ENCODE measurements at regions not wholly inside any gene's neighbourhood (a gene's known extent, or its start where the extent isn't known, plus 50 kb on each side); places are given as distances from the start of the nearest gene placed in this dataset.

DNA sequence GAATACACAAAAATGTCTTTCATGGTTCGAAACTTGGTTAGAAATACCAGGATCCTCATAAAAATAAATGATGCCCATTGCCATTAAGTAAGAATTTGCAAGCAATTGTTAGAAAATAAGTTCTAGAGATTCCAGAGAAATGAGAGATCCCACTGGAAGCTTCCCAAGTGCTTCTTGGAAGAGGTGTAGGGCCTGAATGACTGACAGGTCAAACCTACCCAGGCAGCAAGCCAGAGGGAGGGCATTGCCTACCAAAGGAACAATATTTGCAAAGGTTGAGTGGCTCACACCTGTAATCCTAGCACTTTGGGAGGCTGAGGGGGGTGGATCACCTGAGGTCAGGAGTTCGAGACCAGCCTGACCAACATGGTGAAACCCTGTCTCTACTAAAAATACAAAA, 777.0 kb upstream of the WWC1 start:
- H3K9me3 ChIP-seq (ENCODE audit: control insufficient read depth in 1 of 2, low read length in 2 of 2) = no peaks in the 10 kb centered on the region

DNA sequence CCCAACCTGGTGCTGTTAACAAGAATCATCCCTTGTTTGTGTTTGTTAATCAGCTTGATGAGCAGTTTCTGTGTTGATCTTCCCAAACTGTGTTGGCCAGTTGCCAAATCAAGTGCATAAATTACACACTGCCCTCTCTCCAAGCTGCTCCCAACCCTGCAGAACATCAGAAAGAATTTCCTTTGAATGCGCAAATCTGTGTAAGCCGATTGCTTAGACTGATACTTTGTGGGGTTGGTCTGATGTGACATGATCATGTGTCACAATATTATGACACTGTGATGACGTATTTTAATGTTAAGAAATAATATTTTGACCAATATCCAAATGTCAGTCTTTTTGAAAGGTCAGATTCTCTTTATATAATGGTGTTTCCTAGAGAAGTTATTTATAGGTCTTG, 766.4 kb upstream of the WWC1 start:
- no peak overlapping the region for H3K4me3 ChIP-seq (ENCODE audit: low read depth in 1 of 2, low read length in 2 of 2)
- no peaks in the 10 kb centered on the region for H3K36me3 ChIP-seq (ENCODE audit: control insufficient read depth in 1 of 2, insufficient read depth in 2 of 2, low read length in 2 of 2)
- no peaks in the 10 kb centered on the region for H3K9me3 ChIP-seq (ENCODE audit: control insufficient read depth in 1 of 2, low read length in 2 of 2)
- H3K27ac ChIP-seq (ENCODE audit: low read length) = no peak overlapping the region
- H3K27me3 ChIP-seq (ENCODE audit: low read depth, low read length) = no peaks in the 10 kb centered on the region
- H3K4me1 ChIP-seq (ENCODE audit: control insufficient read depth in 1 of 2, insufficient read depth in 2 of 2, low read length in 2 of 2) = no peaks in the 10 kb centered on the region

More for the DNA sequence above, 777.0 kb upstream of the WWC1 start:
- Histone ChIP-seq H3K27me3 (ENCODE audit: low read depth, low read length) (no peaks in the 10 kb centered on the region), H3K27ac (ENCODE audit: low read length) (no peak overlapping the region), H3K4me1 (ENCODE audit: control insufficient read depth in 1 of 2, insufficient read depth in 2 of 2, low read length in 2 of 2) (no peaks in the 10 kb centered on the region), H3K36me3 (ENCODE audit: control insufficient read depth in 1 of 2, insufficient read depth in 2 of 2, low read length in 2 of 2) (no peaks in the 10 kb centered on the region), H3K4me3 (ENCODE audit: low read depth in 1 of 2, low read length in 2 of 2) (no peak overlapping the region)

DNA sequence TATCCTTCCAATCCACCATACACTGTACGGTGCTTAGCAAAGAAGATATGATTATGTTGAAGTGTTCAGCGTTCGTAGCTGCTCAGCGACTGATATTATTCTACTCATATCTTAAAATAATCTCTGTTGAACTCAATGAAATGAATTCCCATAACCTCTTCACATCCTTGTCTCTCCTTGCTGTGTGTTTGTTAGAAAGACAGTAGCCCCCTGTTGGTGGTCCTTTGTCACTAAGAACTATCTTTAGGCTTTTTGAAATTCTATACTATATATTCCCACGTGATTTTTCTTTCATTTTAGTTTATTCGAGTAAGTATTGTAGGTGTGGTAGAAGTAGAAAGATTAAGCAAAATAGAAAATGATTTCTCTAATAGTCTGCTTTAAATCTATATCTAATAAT, 762.8 kb upstream of the WWC1 start:
- Histone ChIP-seq H3K27ac (ENCODE audit: low read length) (no peak overlapping the region), H3K4me1 (ENCODE audit: control insufficient read depth in 1 of 2, insufficient read depth in 2 of 2, low read length in 2 of 2) (no peaks in the 10 kb centered on the region), H3K27me3 (ENCODE audit: low read depth, low read length) (no peaks in the 10 kb centered on the region), H3K4me3 (ENCODE audit: low read depth in 1 of 2, low read length in 2 of 2) (no peak overlapping the region), H3K36me3 (ENCODE audit: control insufficient read depth in 1 of 2, insufficient read depth in 2 of 2, low read length in 2 of 2) (no peaks in the 10 kb centered on the region), H3K9me3 (ENCODE audit: control insufficient read depth in 1 of 2, low read length in 2 of 2) (no peaks in the 10 kb centered on the region)

DNA sequence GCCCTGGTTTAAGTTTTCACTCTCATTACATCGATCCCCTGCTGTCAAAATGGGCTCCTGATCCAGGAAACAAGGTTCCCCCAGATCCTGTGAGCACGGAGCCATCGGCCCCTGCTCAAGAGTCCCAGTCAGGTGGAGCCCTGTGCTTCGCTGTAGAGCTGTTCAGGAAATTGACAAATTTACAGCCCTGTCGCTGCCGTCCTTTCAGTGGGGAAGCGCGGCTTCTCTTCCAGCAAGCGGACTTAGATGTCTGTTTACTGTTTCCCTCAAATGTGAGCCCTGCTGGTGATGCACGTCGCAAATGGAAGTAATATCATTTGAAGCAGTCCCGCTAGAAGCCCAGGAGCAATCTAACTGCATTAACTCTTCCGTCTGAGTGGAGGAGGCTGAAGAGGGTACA, 760.9 kb upstream of the WWC1 start:
- H3K27ac ChIP-seq (ENCODE audit: low read length) = no peak overlapping the region

DNA sequence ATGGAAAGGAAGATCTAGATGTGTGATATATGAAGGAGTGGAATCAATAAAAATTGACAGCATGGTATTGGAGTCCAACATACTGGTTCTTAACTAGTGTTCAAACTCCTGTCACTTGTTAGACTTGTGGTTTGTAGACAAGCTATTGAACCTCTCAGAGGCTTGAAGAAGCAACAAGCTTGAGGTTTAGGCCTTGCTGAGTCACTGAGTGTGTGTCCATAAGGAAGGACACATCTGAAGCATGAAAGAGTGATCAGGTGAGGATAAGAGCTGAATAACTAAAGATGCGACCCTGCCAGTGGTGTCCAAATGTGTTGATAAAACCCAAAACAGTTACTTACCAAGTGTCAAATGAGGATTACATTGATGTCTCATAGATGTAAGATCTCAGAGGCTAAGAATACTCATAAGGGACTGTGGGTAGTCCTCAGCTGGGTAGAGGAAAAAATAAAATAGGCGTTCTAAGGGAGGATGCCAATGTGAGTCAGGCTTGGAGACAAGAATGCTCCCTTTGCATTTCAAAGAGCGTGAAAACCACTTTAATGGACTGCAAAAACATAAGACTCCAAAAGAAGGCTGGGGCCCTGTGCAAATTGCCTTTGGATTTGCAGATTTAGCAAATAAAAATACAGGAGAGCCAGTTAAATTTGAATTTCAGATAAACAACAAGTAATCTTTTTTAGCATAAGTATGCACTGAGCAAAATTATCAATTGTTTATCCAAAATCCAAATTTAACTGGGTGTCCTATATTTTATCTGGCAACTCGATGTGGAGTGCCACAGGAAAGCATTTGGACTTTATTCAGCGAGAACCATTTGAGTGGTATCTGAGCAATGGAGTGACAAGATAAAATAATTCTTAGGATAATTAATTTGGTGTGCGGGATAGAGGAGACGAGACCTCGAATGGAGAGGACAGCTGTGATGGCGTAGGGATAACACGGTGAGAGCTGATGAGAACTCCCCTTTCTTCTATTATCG, 757.3 kb upstream of the WWC1 start:
- Histone ChIP-seq H3K27ac (ENCODE audit: low read length) (no peak overlapping the region), H3K36me3 (ENCODE audit: control insufficient read depth in 1 of 2, insufficient read depth in 2 of 2, low read length in 2 of 2) (no peaks in the 10 kb centered on the region), H3K9me3 (ENCODE audit: control insufficient read depth in 1 of 2, low read length in 2 of 2) (no peaks in the 10 kb centered on the region), H3K4me3 (ENCODE audit: low read depth in 1 of 2, low read length in 2 of 2) (no peak overlapping the region), H3K27me3 (ENCODE audit: low read depth, low read length) (no peaks in the 10 kb centered on the region), H3K4me1 (ENCODE audit: control insufficient read depth in 1 of 2, insufficient read depth in 2 of 2, low read length in 2 of 2) (no peaks in the 10 kb centered on the region)

More for the DNA sequence above, 760.9 kb upstream of the WWC1 start:
- Histone ChIP-seq H3K4me3 (ENCODE audit: low read depth in 1 of 2, low read length in 2 of 2) (no peak overlapping the region), H3K27me3 (ENCODE audit: low read depth, low read length) (no peaks in the 10 kb centered on the region), H3K36me3 (ENCODE audit: control insufficient read depth in 1 of 2, insufficient read depth in 2 of 2, low read length in 2 of 2) (no peaks in the 10 kb centered on the region), H3K4me1 (ENCODE audit: control insufficient read depth in 1 of 2, insufficient read depth in 2 of 2, low read length in 2 of 2) (no peaks in the 10 kb centered on the region), H3K9me3 (ENCODE audit: control insufficient read depth in 1 of 2, low read length in 2 of 2) (no peaks in the 10 kb centered on the region)

DNA sequence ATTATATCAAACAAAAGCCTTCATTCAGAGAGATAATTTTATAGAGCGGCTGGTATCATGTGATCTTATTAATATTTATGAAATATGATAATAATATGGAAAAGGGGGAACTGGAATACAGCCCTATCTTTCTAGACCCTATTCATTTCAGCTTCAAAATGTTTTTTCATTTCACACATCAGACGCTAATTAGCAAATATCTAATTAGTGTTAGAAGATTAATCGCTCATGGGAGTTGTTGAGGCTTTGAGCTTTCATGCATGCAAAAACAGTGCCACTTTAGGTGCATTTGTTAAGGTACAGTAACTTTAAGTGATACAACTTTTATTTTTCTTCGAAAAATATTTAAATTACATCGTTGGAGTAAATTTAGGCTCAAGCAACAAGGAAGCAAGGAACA, 751.7 kb upstream of the WWC1 start:
- no peak overlapping the region for H3K4me3 ChIP-seq (ENCODE audit: low read depth in 1 of 2, low read length in 2 of 2)
- H3K36me3 ChIP-seq (ENCODE audit: control insufficient read depth in 1 of 2, insufficient read depth in 2 of 2, low read length in 2 of 2) = no peaks in the 10 kb centered on the region
- H3K27me3 ChIP-seq (ENCODE audit: low read depth, low read length) = no peaks in the 10 kb centered on the region
- no peaks in the 10 kb centered on the region for H3K9me3 ChIP-seq (ENCODE audit: control insufficient read depth in 1 of 2, low read length in 2 of 2)
- H3K4me1 ChIP-seq (ENCODE audit: control insufficient read depth in 1 of 2, insufficient read depth in 2 of 2, low read length in 2 of 2) = no peaks in the 10 kb centered on the region
- no peak overlapping the region for H3K27ac ChIP-seq (ENCODE audit: low read length)

DNA sequence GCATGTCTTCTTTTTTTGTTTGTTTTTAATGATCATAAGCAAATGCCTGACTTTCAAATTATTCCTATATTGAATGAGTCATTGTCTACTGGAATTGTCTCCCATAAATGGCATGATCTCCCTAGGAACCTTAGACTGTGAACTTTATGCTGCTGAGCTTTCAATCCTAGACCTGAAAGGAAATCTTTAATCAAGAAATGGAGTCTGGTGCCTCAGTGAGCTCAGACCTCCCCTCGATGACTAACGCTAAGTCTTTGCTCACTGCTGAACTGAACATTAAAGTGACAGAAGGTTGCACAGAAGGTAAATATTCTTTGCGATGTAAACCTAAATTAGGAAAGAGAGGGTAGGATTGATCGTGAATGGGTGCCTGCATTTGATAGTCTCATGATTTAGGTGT, 745.2 kb upstream of the WWC1 start:
- Histone ChIP-seq H3K27me3 (ENCODE audit: low read depth, low read length) (no peaks in the 10 kb centered on the region), H3K9me3 (ENCODE audit: control insufficient read depth in 1 of 2, low read length in 2 of 2) (no peaks in the 10 kb centered on the region), H3K4me3 (ENCODE audit: low read depth in 1 of 2, low read length in 2 of 2) (no peak overlapping the region), H3K36me3 (ENCODE audit: control insufficient read depth in 1 of 2, insufficient read depth in 2 of 2, low read length in 2 of 2) (no peaks in the 10 kb centered on the region), H3K4me1 (ENCODE audit: control insufficient read depth in 1 of 2, insufficient read depth in 2 of 2, low read length in 2 of 2) (no peaks in the 10 kb centered on the region), H3K27ac (ENCODE audit: low read length) (no peak overlapping the region)

DNA sequence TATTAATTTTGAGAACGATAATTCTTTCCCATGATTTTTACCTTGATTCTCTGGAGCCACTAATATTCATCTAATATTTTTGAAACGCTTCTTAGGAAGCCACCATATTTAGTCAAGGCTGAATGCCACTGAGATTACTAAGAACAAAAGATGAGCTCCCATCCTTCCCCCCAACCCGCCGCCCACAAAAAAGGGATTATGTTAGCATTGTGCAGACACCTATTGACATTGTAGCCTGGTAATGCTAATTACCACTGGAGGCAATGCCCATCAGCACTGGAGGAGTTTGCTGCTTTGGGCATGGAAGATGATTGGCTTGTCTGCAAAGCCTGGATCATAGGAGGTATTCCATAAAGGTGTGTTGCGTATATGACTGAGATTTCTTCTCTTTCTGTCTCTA, 739.1 kb upstream of the WWC1 start:
- Histone ChIP-seq H3K27ac (ENCODE audit: low read length) (no peak overlapping the region), H3K4me3 (ENCODE audit: low read depth in 1 of 2, low read length in 2 of 2) (no peak overlapping the region), H3K27me3 (ENCODE audit: low read depth, low read length) (no peaks in the 10 kb centered on the region), H3K9me3 (ENCODE audit: control insufficient read depth in 1 of 2, low read length in 2 of 2) (no peaks in the 10 kb centered on the region), H3K4me1 (ENCODE audit: control insufficient read depth in 1 of 2, insufficient read depth in 2 of 2, low read length in 2 of 2) (no peaks in the 10 kb centered on the region), H3K36me3 (ENCODE audit: control insufficient read depth in 1 of 2, insufficient read depth in 2 of 2, low read length in 2 of 2) (no peaks in the 10 kb centered on the region)

DNA sequence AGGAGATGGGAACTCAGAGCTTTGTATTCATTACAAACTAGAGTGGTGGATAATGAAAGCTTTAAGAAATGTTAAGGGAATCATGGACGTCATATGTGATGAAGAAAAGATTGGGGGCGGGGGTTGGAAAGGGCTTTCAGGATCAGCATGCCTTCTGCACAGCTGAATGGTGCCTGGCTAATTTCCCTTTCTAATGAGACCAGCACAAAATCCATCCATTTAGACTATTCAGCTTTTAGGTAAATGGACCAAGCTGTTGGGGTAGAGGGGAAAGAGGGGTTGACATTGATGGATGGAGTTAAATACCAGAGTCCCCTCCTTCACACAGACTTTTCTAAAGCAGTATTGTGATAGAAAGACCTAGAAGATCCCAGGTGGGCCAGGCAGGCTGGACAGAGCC, 737.9 kb upstream of the WWC1 start:
- no peaks in the 10 kb centered on the region for H3K36me3 ChIP-seq (ENCODE audit: control insufficient read depth in 1 of 2, insufficient read depth in 2 of 2, low read length in 2 of 2)
- H3K4me1 ChIP-seq (ENCODE audit: control insufficient read depth in 1 of 2, insufficient read depth in 2 of 2, low read length in 2 of 2) = no peaks in the 10 kb centered on the region

DNA sequence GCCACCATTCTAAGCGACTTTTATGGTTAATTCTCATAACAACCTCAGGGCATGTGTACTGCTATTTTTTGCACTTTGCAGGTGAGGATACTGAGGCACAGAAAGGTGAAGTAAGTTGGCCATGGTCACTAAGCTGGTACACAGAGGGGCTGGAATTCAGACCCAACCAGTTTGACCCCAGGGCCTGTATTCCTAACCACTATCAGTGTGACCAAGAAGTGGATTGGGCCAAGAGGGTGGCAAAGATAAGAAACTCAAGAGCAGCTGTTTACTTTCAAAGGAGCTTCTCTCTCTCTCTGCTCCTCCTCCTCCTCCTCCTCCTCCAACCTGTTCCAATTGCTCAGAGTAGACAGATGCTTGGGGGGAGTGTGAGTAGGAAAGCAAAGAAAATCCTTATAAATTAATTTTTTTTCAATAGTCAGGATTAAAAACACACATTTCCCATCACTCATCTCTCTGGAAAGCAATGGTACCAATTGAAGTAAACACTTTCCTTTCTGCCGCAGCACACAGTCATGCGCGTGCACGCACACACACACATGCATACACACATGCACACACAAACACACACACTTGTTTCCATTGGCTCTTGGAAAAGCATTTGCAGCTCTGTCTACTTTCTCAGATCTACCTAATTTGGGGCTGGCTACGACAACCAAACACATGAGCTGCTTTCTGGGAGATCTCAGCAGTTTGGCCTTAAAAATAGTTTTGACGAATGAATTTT, 736.7 kb upstream of the WWC1 start:
- H3K4me3 ChIP-seq (ENCODE audit: low read depth in 1 of 2, low read length in 2 of 2) = no peak overlapping the region
- no peaks in the 10 kb centered on the region for H3K27me3 ChIP-seq (ENCODE audit: low read depth, low read length)
- H3K9me3 ChIP-seq (ENCODE audit: control insufficient read depth in 1 of 2, low read length in 2 of 2) = no peaks in the 10 kb centered on the region
- no peak overlapping the region for H3K27ac ChIP-seq (ENCODE audit: low read length)
- H3K36me3 ChIP-seq (ENCODE audit: control insufficient read depth in 1 of 2, insufficient read depth in 2 of 2, low read length in 2 of 2) = no peaks in the 10 kb centered on the region
- no peaks in the 10 kb centered on the region for H3K4me1 ChIP-seq (ENCODE audit: control insufficient read depth in 1 of 2, insufficient read depth in 2 of 2, low read length in 2 of 2)

More for the DNA sequence above, 737.9 kb upstream of the WWC1 start:
- no peak overlapping the region for H3K27ac ChIP-seq (ENCODE audit: low read length)
- no peak overlapping the region for H3K4me3 ChIP-seq (ENCODE audit: low read depth in 1 of 2, low read length in 2 of 2)
- H3K27me3 ChIP-seq (ENCODE audit: low read depth, low read length) = no peaks in the 10 kb centered on the region
- no peaks in the 10 kb centered on the region for H3K9me3 ChIP-seq (ENCODE audit: control insufficient read depth in 1 of 2, low read length in 2 of 2)

DNA sequence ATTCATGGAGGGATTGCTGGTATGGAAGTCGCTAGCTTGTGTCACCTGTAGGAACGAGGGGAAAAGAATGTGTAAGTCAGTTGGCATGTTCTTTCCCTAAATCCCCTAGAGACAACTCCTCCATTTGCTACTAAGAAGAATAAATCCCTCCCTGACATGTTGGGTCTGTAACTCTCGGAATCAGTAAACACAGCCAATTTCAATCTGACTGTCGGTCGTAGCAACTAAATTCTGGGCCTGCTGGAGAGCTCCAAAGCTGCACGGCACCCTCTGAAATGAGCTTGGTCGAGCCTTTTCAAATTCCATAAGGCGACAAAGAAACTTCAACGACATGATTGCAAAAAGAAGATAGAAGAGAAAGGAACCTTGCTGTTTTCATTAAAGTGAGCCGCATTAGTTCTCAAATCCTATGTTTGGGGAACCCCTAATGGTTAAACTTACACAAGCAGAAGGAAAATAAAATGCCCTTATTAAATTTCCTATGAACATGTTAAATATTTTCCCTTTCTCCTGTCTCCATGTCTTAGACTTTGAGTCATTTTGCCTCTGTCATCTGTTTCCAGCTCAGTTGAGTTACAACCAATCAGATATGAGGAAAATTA, 735.8 kb upstream of the WWC1 start:
- Histone ChIP-seq H3K27me3 (ENCODE audit: low read depth, low read length) (no peaks in the 10 kb centered on the region), H3K4me3 (ENCODE audit: low read depth in 1 of 2, low read length in 2 of 2) (no peak overlapping the region), H3K36me3 (ENCODE audit: control insufficient read depth in 1 of 2, insufficient read depth in 2 of 2, low read length in 2 of 2) (no peaks in the 10 kb centered on the region), H3K9me3 (ENCODE audit: control insufficient read depth in 1 of 2, low read length in 2 of 2) (no peaks in the 10 kb centered on the region), H3K4me1 (ENCODE audit: control insufficient read depth in 1 of 2, insufficient read depth in 2 of 2, low read length in 2 of 2) (no peaks in the 10 kb centered on the region), H3K27ac (ENCODE audit: low read length) (no peak overlapping the region)

All from muscle layer of duodenum (tissue), 2 donors.